Tibial artery (tissue), 4 donors: ENCODE measurements at regions not wholly inside any gene's neighbourhood (a gene's known extent, or its start where the extent isn't known, plus 50 kb on each side); places are given as distances from the start of the nearest gene placed in this dataset.

Experiments
- DNase-seq, 2 donors: peaks; one replicate each; pipeline ENCODE4 v3.0.0-alpha.2; 2019
- H3K27ac ChIP-seq, 2 donors: fragments of 200-600 bp; sonication (generic) in 1 of 2; 1 replicate in 1 of 2; 2 replicates in 1 of 2; pipeline ENCODE4 v1.5.1; 2018 to 2019; ENCODE audit warnings: mild to moderate bottlenecking in 1 of 2
- H3K27me3 ChIP-seq, 2 donors: fragments of 200-600 bp; sonication (generic) in 1 of 2; one replicate each; pipeline versions ENCODE4 v1.5.1 to v1.6.0; 2016 to 2019
- H3K36me3 ChIP-seq, 3 donors: fragments of 200-600 bp; sonication (generic) in 2 of 3; one replicate each; pipeline ENCODE4 v1.5.1; 2016 to 2019; ENCODE audit warnings: mild to moderate bottlenecking in 2 of 3
- H3K4me1 ChIP-seq, 4 donors: fragments of 200-600 bp; sonication (generic) in 2 of 4; 1 replicate in 3 of 4; 2 replicates in 1 of 4; pipeline ENCODE4 v1.5.1; 2016 to 2019
- H3K4me3 ChIP-seq, 2 donors: fragments of 200-600 bp; sonication (generic) in 1 of 2; 1 replicate in 1 of 2; 2 replicates in 1 of 2; pipeline ENCODE4 v1.5.1; 2018 to 2019; ENCODE audit warnings: mild to moderate bottlenecking in 2 of 2
- H3K9me3 ChIP-seq, 3 donors: fragments of 200-600 bp; sonication (generic) in 1 of 3; one replicate each; pipeline ENCODE4 v1.5.1; 2016 to 2019
- intact Hi-C: fragments of 100-400 bp; cut with DNase I; formaldehyde crosslinking; loops from one replicate; pipeline ENCODE4 v1.15.0; 2023; ENCODE audit warnings: low total_unique reads
- TF ChIP-seq, protein P1 (sequence below), 2 experiments: fragments of 200-600 bp in 1 of 2; fragments of 450-650 bp in 1 of 2; IDR thresholded peaks; one replicate each; pipeline ENCODE4 v1.5.1; 2017 to 2019; ENCODE audit warnings: antibody characterized with exemption in 2 of 2, mild to moderate bottlenecking in 1 of 2, moderate library complexity in 1 of 2

DNA sequence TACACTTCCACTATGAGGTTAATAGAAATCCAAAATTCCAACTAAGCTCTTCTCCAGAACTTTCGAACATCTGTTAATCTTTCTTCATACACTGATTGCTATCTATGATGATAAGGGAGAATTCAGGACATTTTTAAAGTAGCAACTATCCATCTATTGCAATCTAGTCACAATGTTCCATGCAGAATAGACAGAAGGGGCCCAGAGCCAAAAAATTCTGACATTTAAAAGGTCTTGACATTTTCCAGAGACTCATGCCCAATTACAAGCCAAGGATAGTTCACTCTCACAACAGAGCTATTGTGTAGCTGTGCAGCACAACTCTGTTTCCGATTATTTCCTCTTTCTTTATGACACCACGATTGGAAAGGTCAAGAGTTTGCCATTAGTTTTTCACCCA is 999.7 kb upstream of the ALCAM start:
- intact Hi-C loops, result no loop called here

DNA sequence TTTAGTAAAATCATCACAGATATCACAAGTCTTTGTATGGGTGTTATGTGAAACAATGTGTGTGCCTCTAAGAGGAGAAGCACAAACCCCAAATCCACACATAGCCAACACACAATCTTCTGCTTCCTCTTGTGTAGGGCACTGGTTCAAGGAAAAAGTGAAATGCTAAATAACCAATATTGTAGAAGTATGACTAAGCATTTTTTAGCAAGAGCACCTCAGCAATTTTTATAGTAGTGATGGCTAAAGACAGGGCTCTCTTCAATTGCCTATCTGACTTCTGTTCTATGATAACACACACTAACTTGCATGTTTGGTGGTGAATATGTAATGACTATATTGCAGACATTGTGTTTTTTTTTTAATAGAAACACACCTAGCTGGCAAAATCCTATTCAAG is 997.9 kb upstream of the ALCAM start:
- Histone ChIP-seq H3K36me3 (no peaks in the 10 kb centered on the region), H3K27me3 (no peaks in the 10 kb centered on the region), H3K27ac (no peak overlapping the region), H3K4me1 (no peaks in the 10 kb centered on the region), H3K9me3 (no peaks in the 10 kb centered on the region), H3K4me3 (no peak overlapping the region)
- no peak for DNase-seq
- intact Hi-C loops, result no loop called here
- TF ChIP-seq, protein P1, sequence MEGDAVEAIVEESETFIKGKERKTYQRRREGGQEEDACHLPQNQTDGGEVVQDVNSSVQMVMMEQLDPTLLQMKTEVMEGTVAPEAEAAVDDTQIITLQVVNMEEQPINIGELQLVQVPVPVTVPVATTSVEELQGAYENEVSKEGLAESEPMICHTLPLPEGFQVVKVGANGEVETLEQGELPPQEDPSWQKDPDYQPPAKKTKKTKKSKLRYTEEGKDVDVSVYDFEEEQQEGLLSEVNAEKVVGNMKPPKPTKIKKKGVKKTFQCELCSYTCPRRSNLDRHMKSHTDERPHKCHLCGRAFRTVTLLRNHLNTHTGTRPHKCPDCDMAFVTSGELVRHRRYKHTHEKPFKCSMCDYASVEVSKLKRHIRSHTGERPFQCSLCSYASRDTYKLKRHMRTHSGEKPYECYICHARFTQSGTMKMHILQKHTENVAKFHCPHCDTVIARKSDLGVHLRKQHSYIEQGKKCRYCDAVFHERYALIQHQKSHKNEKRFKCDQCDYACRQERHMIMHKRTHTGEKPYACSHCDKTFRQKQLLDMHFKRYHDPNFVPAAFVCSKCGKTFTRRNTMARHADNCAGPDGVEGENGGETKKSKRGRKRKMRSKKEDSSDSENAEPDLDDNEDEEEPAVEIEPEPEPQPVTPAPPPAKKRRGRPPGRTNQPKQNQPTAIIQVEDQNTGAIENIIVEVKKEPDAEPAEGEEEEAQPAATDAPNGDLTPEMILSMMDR (IDR thresholded peaks at IDR 0.05), result no peak

More for the DNA sequence above, 999.7 kb upstream of the ALCAM start:
- DNase-seq, result no peak
- Histone ChIP-seq H3K4me3 (no peak overlapping the region), H3K4me1 (no peaks in the 10 kb centered on the region), H3K36me3 (no peaks in the 10 kb centered on the region), H3K27me3 (no peaks in the 10 kb centered on the region), H3K27ac (no peak overlapping the region), H3K9me3 (no peaks in the 10 kb centered on the region)
- TF ChIP-seq, protein P1 (IDR thresholded peaks at IDR 0.05), result no peak

DNA sequence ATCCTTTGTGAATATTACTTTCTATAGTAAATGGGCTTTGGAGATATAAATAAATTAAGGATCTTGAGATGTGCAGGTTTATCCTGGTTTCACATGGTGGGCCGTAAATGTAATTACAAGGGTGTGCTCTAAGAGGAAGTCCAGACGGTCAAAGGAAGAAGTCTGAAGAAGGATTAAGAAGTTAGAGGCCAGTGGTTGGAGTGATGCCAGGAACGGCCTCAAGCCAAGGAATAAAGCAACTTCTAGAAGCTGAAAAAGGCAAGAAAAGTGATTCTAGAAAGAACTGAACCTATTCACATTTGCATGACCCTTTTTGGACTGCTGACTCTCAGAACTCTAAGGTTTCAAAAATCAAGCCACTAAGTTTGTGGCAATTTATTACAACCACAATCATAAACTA is 981.3 kb upstream of the ALCAM start:
- Histone ChIP-seq H3K9me3 (no peaks in the 10 kb centered on the region), H3K36me3 (no peaks in the 10 kb centered on the region), H3K4me3 (no peak overlapping the region), H3K27ac (no peak overlapping the region), H3K27me3 (no peaks in the 10 kb centered on the region), H3K4me1 (no peaks in the 10 kb centered on the region)
- TF ChIP-seq, protein P1 (IDR thresholded peaks at IDR 0.05), result no peak
- intact Hi-C loops, result no loop called here
- DNase-seq, result peak in 1 of 2 donors; percentile 30

DNA sequence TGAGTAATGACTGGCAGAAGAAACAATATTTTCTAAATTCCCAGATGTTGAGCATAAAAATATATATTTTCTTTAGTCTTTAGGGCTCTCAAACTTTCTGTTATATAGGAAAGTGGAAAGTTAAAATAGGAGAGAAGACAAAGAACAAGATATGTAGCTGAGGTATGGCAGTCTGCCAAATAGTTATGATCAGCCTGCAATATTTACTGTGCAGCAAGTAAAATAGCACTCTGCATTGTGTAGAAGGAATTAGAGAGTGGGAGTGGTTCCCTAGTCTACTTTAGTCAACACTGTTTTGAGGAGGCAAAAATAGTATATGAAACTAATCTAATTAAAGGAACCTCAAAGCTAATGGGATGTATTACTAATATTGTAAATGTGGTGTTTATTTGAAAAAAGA is 978.1 kb upstream of the ALCAM start:
- TF ChIP-seq, protein P1 (IDR thresholded peaks at IDR 0.05), result no peak
- Histone ChIP-seq H3K27ac (no peak overlapping the region), H3K36me3 (no peaks in the 10 kb centered on the region), H3K27me3 (no peaks in the 10 kb centered on the region), H3K4me1 (no peaks in the 10 kb centered on the region), H3K4me3 (no peak overlapping the region), H3K9me3 (no peaks in the 10 kb centered on the region)
- intact Hi-C loops, result no loop called here
- DNase-seq, result no peak

DNA sequence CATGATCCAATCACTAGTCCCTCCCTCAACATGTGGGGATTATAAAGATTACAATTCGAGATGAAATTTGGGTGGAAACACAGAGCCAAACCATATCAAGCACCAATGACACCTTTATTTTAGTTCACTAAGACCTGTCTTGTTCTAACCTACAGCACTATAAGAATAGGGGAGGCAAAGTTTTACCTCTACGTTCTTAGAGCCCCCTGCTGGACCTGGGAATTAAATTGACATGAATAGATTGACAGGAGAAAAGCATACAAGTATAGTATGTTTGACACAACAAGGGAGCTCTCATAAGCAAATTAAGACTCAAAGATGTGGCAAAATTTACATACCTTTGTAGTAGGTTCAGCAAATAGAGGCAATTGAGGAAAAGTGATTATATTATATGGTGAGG is 974.4 kb upstream of the ALCAM start:
- Histone ChIP-seq H3K36me3 (no peaks in the 10 kb centered on the region), H3K27ac (no peak overlapping the region), H3K4me1 (peaks cover 5 to 14% (median 8%) of the 10 kb centered on the region in 4 donors), H3K9me3 (no peaks in the 10 kb centered on the region), H3K4me3 (no peak overlapping the region), H3K27me3 (no peaks in the 10 kb centered on the region)
- TF ChIP-seq, protein P1 (IDR thresholded peaks at IDR 0.05), result no peak
- intact Hi-C loops, result no loop called here
- no peak for DNase-seq
